IMR-90 (cell line): ENCODE measurements at regions not wholly inside any gene's neighbourhood (a gene's known extent, or its start where the extent isn't known, plus 50 kb on each side); places are given as distances from the start of the nearest gene placed in this dataset.

Source experiments
- ATAC-seq: fragments of 200-7000 bp; cut with Tn5 transposase; 2 replicates; pipeline ENCODE4 v1.9.1; 2020; ENCODE audit warnings: low read depth, mild to moderate bottlenecking, moderate library complexity
- BruUV-seq: library from RNA; stranded (reverse); fragments of 400-500 nt; replicated peaks from 2 replicates; lab custom pipeline; 2021; lab: Mats Ljungman, UMichigan
- CTCF ChIA-PET: fragments of 300-600 bp; formaldehyde crosslinking; extraction: SDS; loops from one replicate; lab custom pipeline; 2021; ENCODE audit warnings: antibody characterized with exemption; lab: Yijun Ruan, JAX
- POLR2A ChIA-PET: fragments of 300-600 bp; sonication (Branson Sonifier 250); formaldehyde crosslinking; loops from one replicate; lab custom pipeline; 2022; ENCODE audit warnings: antibody characterized with exemption; ENCODE audit not compliant: unreplicated experiment; lab: Charles Lee
- DNase-seq: peaks from one replicate; pipeline ENCODE4 v3.0.0; 2013
- H2AFZ ChIP-seq: replicated peaks from 2 replicates; pipeline ENCODE3; 2013; ENCODE audit warnings: low read length, mild to moderate bottlenecking; ENCODE audit not compliant: poor library complexity
- H2AK5ac ChIP-seq: 2 replicates; pipeline ENCODE4 v1.6.1; 2013; ENCODE audit warnings: low read depth, low read length, inconsistent platforms
- H2AK9ac ChIP-seq: replicated peaks from 2 replicates; pipeline ENCODE3; 2013; ENCODE audit warnings: mild to moderate bottlenecking, low read depth, low read length, moderate library complexity; ENCODE audit not compliant: poor library complexity
- H2BK120ac ChIP-seq: 2 replicates; pipeline ENCODE4 v1.6.1; 2013; ENCODE audit warnings: low read depth, low read length, inconsistent platforms
- H2BK15ac ChIP-seq: 3 replicates; pipeline ENCODE4 v1.6.1; 2013; ENCODE audit warnings: low read depth, low read length, inconsistent platforms
- H2BK20ac ChIP-seq: 2 replicates; pipeline ENCODE4 v1.6.1; 2013; ENCODE audit warnings: low read depth, mild to moderate bottlenecking, inconsistent platforms, low read length, moderate library complexity
- H2BK5ac ChIP-seq: 2 replicates; pipeline ENCODE4 v1.6.1; 2013; ENCODE audit warnings: mild to moderate bottlenecking, low read depth, low read length, inconsistent platforms; ENCODE audit not compliant: poor library complexity, severe bottlenecking
- H3K14ac ChIP-seq: replicated peaks from 2 replicates; pipeline ENCODE4 v1.6.1; 2013; ENCODE audit warnings: low read depth, low read length, inconsistent platforms
- H3K18ac ChIP-seq: 2 replicates; pipeline ENCODE4 v1.6.1; 2013; ENCODE audit warnings: low read depth, low read length, control low read depth
- H3K23ac ChIP-seq: 2 replicates; pipeline ENCODE4 v1.6.1; 2013; ENCODE audit warnings: low read depth, low read length, inconsistent platforms
- H3K27ac ChIP-seq: 2 replicates; pipeline ENCODE4 v1.5.1; 2013; ENCODE audit warnings: mild to moderate bottlenecking, control low read depth, low read length; ENCODE audit not compliant: insufficient read depth
- H3K27me3 ChIP-seq: 2 replicates; pipeline ENCODE4 v1.6.1; 2013; ENCODE audit warnings: low read length; ENCODE audit not compliant: control insufficient read depth, insufficient read depth
- H3K36me3 ChIP-seq: 2 replicates; pipeline ENCODE4 v1.6.1; 2013; ENCODE audit warnings: low read length, mixed read lengths; ENCODE audit not compliant: control insufficient read depth, insufficient read depth
- H3K4ac ChIP-seq: 2 replicates; pipeline ENCODE4 v1.6.1; 2013; ENCODE audit warnings: low read depth, low read length, inconsistent platforms
- H3K4me1 ChIP-seq: 2 replicates; pipeline ENCODE4 v1.6.1; 2013; ENCODE audit warnings: low read length, mixed read lengths; ENCODE audit not compliant: control insufficient read depth, insufficient read depth
- H3K4me2 ChIP-seq: 2 replicates; pipeline ENCODE4 v1.6.1; 2013; ENCODE audit warnings: low read depth, mild to moderate bottlenecking, control low read depth, low read length, moderate library complexity
- H3K4me3 ChIP-seq: 2 replicates; pipeline ENCODE4 v1.5.1; 2013; ENCODE audit warnings: low read depth, mild to moderate bottlenecking, control low read depth, low read length, moderate library complexity; ENCODE audit not compliant: insufficient read depth
- H3K56ac ChIP-seq: 2 replicates; pipeline ENCODE4 v1.6.1; 2013; ENCODE audit warnings: low read length, inconsistent platforms; ENCODE audit not compliant: insufficient read depth; ENCODE audit errors: extremely low read depth
- H3K79me1 ChIP-seq, 2 experiments: 2 replicates each; pipeline ENCODE4 v1.6.1; 2013; ENCODE audit warnings: low read length in 2 of 2, inconsistent platforms in 1 of 2, low read depth in 1 of 2
- H3K9ac ChIP-seq: 2 replicates; pipeline ENCODE4 v1.6.1; 2013; ENCODE audit warnings: low read depth, low read length, control low read depth
- H3K9me1 ChIP-seq: 2 replicates; pipeline ENCODE4 v1.6.1; 2013; ENCODE audit warnings: low read length, inconsistent platforms; ENCODE audit not compliant: insufficient read depth
- H3K9me3 ChIP-seq: 2 replicates; pipeline ENCODE4 v1.6.1; 2013; ENCODE audit warnings: low read length; ENCODE audit not compliant: control insufficient read depth, insufficient read depth
- H4K20me1 ChIP-seq: 2 replicates; pipeline ENCODE4 v1.6.1; 2013; ENCODE audit warnings: low read length, inconsistent platforms; ENCODE audit not compliant: insufficient read depth
- H4K5ac ChIP-seq: 2 replicates; pipeline ENCODE4 v1.6.1; 2013; ENCODE audit warnings: mild to moderate bottlenecking, low read depth, low read length, control low read depth
- H4K8ac ChIP-seq, 2 experiments: 2 replicates each; pipeline ENCODE4 v1.6.1; 2013; ENCODE audit warnings: low read depth in 2 of 2, low read length in 2 of 2, control low read depth in 1 of 2, inconsistent platforms in 1 of 2
- H4K91ac ChIP-seq: 2 replicates; pipeline ENCODE4 v1.6.1; 2013; ENCODE audit warnings: low read depth, low read length, inconsistent platforms; ENCODE audit not compliant: insufficient read depth
- NFE2L2 ChIP-seq: fragments of 150-350 bp; IDR thresholded peaks from 2 replicates; pipeline ENCODE4 v1.6.1; 2016; ENCODE audit warnings: low read depth, mild to moderate bottlenecking, low read length
- RAD21 ChIP-seq: IDR thresholded peaks from 2 replicates; pipeline ENCODE4 v1.6.1; 2012; ENCODE audit warnings: low read length, improper control_type of control experiment
- WGBS, 2 experiments: methylation state at CpG; one replicate each; pipeline versions ENCODE4 v1.1.5 to v1.1.7; 2013; ENCODE audit warnings: missing lambda C conversion rate in 2 of 2; ENCODE audit not compliant: insufficient read length in 1 of 2; ENCODE audit errors: extremely low coverage in 2 of 2; 5-methylcytosine and 5-hydroxymethylcytosine counted together
- dilution Hi-C: fragments of 300-500 bp; cut with HindIII; formaldehyde crosslinking; loops from one replicate; pipeline ENCODE4 v1.14.3; 2018; ENCODE audit warnings: low sequenced_read_pairs; ENCODE audit not compliant: unreplicated experiment
- in situ Hi-C: fragments of 300-500 bp; cut with MboI; formaldehyde crosslinking; loops from 3 replicates; pipeline ENCODE4 v1.14.3; 2019; ENCODE audit warnings: low sequenced_read_pairs, inconsistent platforms, mixed read lengths
- intact Hi-C: fragments of 100-400 bp; cut with micrococcal nuclease; formaldehyde crosslinking; loops from 2 replicates; pipeline ENCODE4 v1.10.0; 2022
- TF ChIP-seq, protein P1 (sequence below): conservative IDR thresholded peaks from 2 replicates; pipeline ENCODE4 v1.5.1; 2012; ENCODE audit warnings: mild to moderate bottlenecking, low read depth, low read length, improper control_type of control experiment
- TF ChIP-seq, protein P2 (sequence below): fragments of 150-350 bp; IDR thresholded peaks from 2 replicates; pipeline ENCODE4 v1.6.1; 2016; ENCODE audit warnings: low read depth, mild to moderate bottlenecking, low read length, moderate library complexity, borderline replicate concordance

DNA sequence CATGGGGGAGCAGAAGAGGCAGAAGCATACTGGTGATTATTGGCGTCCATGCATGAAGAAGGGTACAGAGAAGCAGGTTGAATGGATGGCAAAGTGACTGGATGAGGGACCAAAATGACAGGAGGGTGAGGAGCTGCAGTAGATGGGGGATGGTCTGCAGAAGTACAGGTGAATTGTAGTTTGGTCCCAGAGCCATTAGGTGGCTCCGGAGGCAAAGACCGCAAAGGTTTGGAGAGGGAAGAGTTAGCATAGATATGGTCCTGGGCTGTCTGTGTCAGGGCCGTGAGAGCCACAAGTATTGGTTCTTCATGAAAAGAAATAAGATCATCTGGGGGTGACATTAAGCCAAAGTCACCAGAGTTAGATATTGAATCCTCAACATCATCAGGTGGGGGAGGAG lies 59.0 kb upstream of the ZNF726 start:
- H4K20me1 ChIP-seq, result no peaks in the 10 kb centered on the region
- no peak overlapping the region for H3K14ac ChIP-seq
- ChIA-PET POLR2A (no interaction called here), CTCF (no interaction called here)
- peaks cover 4% of the 10 kb centered on the region; the same call in 1 of the 2 replicates for H3K9me3 ChIP-seq
- TF ChIP-seq NFE2L2 (no peak), RAD21 (no peak)
- TF ChIP-seq, protein P1, sequence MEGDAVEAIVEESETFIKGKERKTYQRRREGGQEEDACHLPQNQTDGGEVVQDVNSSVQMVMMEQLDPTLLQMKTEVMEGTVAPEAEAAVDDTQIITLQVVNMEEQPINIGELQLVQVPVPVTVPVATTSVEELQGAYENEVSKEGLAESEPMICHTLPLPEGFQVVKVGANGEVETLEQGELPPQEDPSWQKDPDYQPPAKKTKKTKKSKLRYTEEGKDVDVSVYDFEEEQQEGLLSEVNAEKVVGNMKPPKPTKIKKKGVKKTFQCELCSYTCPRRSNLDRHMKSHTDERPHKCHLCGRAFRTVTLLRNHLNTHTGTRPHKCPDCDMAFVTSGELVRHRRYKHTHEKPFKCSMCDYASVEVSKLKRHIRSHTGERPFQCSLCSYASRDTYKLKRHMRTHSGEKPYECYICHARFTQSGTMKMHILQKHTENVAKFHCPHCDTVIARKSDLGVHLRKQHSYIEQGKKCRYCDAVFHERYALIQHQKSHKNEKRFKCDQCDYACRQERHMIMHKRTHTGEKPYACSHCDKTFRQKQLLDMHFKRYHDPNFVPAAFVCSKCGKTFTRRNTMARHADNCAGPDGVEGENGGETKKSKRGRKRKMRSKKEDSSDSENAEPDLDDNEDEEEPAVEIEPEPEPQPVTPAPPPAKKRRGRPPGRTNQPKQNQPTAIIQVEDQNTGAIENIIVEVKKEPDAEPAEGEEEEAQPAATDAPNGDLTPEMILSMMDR, result no peak
- TF ChIP-seq, protein P2, sequence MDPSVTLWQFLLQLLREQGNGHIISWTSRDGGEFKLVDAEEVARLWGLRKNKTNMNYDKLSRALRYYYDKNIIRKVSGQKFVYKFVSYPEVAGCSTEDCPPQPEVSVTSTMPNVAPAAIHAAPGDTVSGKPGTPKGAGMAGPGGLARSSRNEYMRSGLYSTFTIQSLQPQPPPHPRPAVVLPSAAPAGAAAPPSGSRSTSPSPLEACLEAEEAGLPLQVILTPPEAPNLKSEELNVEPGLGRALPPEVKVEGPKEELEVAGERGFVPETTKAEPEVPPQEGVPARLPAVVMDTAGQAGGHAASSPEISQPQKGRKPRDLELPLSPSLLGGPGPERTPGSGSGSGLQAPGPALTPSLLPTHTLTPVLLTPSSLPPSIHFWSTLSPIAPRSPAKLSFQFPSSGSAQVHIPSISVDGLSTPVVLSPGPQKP, result no peak
- no peak overlapping the region for H2AFZ ChIP-seq
- H3K9me1 ChIP-seq, result no peaks in the 10 kb centered on the region
- no peak overlapping the region for H4K91ac ChIP-seq
- intact Hi-C loops (no loop called here), in situ Hi-C loops (no loop called here), dilution Hi-C loops (no loop called here)
- WGBS, 2 experiments, result 27% methylated on average over 2 of the region's 4 CpGs; no CpG with 5 or more reads in 1 of the 2 experiments
- no peaks in the 10 kb centered on the region for H3K4me1 ChIP-seq
- no peaks in the 10 kb centered on the region for H3K36me3 ChIP-seq
- no peaks in the 10 kb centered on the region for H3K27me3 ChIP-seq
- H2BK5ac ChIP-seq, result no peak overlapping the region
- H2AK9ac ChIP-seq, result no peak overlapping the region
- H3K4ac ChIP-seq, result no peak overlapping the region
- no peak overlapping the region for H3K4me3 ChIP-seq
- H2BK120ac ChIP-seq, result no peak overlapping the region
- H2BK20ac ChIP-seq, result no peak overlapping the region
- no peak overlapping the region for H3K18ac ChIP-seq
- H3K9ac ChIP-seq, result no peak overlapping the region
- H3K4me2 ChIP-seq, result no peak overlapping the region
- no peak for DNase-seq
- no peak overlapping the region for H3K23ac ChIP-seq
- H3K27ac ChIP-seq, result no peak overlapping the region
- H2BK15ac ChIP-seq, result no peak overlapping the region
- H4K8ac ChIP-seq, result no peak overlapping the region
- no TSS peak for BruUV-seq
- H2AK5ac ChIP-seq, result no peak overlapping the region
- H3K79me1 ChIP-seq, result no peaks in the 10 kb centered on the region
- no peak overlapping the region for H4K5ac ChIP-seq
- no peak overlapping the region for H3K56ac ChIP-seq
- no peak for ATAC-seq
